ENCODE measurements at regions not wholly inside any gene's neighbourhood (a gene's known extent, or its start where the extent isn't known, plus 50 kb on each side); places are given as distances from the start of the nearest gene placed in this dataset.
"Not testable (repeated sequence)": the region's sequence is repeated elsewhere in the genome, so short reads cannot be mapped to it uniquely, and the experiment has no call there.

DNA sequence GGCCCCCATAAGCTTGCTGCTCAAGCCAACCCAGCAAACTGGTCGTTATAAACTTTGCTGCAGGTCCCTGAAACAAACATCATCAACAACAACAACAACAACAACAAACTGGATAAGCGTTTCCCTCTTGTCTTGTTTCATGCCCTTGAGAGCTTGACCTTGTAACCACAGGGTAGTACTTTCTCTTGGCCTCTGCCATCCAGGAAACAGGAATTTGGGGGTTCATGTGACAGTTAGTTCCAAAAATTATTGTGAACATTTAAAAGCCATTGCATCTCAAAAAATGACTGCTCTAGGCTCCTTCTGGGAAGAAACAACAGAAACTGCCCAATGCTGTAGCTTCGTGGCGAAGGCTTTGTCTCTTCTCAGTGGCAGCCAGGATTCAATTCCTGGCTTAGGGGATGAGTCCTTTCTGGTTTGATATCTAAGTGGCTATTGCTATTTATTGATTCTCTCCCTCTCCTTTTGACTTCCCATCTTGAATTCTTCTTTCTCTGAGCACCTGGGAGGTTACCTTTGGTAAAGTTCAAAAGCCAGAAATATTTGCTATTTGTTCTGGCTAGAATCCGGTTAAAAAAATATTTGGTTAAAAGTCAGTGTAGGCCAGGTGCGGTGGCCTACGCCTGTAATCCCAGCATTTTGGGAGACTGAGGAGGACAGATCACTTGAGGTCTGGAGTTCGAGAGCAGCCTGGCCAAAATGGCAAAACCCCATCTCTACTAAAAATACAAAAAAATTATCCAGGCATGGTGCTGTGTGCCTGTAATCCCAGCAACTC lies 52.0 kb upstream of the CPM start:
- DNase-seq (ENCODE audit: low spot score): no peak

DNA sequence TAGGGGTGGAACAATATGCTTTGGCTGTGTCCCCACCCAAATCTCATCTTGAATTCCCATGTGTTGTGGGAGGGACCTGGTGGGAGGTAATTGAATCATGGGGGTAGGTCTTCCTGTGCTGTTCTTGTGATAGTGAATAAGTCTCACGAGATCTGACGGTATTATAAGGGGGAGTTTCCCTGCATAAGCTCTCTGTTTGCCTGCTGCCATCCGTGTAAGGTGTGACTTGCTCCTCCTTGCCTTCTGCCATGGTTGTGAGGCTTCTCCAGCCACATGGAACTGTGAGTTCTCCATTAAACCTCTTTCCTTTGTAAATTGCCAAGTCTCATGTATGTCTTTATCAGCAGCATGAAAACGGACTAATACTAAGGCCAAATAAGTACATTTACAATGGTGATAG lies 64.6 kb upstream of the CPM start:
- not testable (repeated sequence) for DNase-seq (ENCODE audit: low spot score)

DNA sequence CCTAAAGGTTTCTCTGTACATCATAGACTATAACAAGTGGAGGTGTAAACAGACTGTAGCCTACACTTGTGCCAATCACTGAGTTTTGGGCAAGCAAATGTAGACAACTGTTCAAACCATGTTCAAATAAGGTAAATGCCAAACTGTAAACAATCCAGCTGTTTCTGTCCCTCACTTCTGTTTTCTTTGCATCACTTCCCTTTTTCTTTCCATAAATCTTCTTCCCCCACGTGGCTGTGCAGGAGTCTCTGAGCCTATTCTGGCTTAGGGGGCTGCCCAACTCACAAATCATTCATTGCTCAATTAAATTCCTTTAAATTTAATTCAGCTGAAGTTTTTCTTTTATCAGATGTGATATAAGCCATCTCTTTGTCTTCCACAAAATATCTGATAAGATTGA lies 65.1 kb upstream of the CPM start:
- no peak for DNase-seq (ENCODE audit: low spot score)

DNA sequence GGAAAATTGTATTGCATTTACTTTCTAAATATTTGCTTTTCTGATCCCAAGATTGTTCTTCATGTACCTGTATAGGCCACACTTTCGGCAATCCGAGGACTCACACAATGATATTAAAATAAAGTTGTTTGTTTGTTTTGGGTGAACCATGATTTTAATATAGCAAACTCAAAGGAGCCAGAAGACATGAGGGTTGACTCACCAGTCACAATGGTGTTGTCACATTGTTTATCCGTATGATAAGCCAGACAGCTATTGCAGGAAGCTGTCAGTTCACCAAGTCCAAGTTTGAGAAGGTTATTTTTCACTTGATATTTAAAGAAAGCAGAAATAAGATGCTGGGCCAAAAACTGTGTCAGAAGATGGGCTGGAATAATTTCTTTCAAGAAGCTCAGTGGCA lies 67.1 kb upstream of the CPM start:
- DNase-seq (ENCODE audit: low spot score): no peak

DNA sequence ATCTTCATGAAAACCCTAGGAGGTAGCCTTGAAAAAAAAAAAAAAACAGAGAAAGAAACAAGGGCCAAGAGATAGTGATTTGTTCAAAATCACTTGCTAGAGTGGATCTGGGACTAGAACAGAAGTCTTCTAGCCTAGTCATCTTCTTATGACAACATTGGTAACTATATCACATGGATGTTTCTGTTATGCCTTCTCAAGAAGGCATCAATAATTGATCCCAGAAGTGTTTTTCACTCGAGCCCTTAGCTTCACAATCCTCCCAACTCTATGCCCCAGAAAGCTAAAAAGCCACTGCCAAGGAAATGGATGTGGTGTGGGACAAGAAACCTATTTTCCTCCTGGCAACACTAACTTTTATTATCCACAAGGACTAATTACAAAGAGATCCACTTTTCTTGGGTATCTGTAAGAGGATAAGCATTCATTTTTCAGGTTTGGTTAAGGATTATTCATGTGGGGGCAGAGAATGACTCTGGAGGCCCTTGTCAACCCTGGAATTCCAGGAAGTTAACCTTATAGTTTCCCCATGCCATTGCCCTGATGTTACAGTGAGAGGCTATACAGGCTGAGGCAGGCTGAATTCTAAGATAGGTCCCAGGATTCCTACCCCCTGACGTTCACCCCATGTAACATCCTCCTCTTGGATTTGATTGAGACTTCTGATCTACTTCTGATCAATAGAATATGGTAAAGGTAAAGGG lies 67.7 kb upstream of the CPM start:
- peak; percentile 18 for DNase-seq (ENCODE audit: low spot score)

DNA sequence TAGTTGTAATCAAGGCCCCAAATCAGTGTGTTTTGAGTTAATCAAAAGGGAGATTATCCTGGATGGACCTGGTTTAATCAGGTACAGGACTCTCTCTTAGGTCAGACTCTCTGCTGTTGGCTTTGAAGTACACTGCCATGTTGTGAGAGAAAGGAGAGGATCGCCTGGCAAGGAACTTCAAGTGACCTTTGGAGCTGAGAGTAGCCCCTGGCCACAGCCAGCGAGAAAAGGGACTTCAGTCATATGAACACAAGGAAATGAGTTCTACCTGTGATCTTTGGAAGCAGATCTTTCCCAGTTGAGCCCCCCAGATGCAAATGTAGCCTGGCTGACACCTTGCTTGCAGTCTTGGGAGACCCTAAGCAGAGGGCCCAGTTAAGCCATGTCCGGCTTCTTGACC lies 68.3 kb upstream of the CPM start:
- DNase-seq (ENCODE audit: low spot score): no peak

DNA sequence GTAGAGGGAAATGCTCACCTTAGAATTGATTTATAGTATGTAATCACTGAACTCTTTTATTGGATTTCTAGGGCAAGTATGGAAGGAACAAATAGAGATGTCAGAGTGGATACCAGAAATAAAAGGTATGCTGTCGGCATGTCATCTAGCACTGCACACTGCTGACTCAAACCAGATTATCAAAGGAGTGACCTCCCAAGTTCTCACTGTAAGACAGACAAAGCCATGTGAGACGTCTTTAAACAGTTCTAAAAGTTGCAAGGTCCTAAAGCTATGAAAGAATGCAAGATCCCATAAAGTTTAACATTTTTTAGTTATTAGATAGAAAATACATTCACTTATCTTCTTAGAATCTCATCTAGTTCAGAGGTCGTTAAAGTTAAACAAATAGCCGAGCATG lies 70.0 kb upstream of the CPM start:
- no peak for DNase-seq (ENCODE audit: low spot score)

DNA sequence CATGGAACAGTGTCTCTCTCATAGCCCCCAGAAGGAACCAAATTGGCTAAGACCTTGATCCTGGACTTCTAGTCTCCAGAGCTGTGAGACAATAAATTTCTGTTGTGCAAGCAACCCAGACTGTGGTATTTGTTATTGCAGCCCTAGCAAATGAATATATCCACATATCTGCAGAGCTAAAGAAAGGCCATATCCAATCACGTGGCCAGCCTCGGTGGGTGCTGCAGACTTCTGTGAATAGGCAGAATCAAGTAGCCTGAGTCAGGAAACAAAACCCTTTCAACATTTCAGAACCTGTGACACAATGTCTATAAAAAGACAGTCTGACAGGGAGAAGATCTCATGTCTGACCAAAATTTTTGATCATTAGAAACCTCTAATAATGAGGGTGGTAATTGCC lies 71.0 kb upstream of the CPM start:
- DNase-seq (ENCODE audit: low spot score): no peak

DNA sequence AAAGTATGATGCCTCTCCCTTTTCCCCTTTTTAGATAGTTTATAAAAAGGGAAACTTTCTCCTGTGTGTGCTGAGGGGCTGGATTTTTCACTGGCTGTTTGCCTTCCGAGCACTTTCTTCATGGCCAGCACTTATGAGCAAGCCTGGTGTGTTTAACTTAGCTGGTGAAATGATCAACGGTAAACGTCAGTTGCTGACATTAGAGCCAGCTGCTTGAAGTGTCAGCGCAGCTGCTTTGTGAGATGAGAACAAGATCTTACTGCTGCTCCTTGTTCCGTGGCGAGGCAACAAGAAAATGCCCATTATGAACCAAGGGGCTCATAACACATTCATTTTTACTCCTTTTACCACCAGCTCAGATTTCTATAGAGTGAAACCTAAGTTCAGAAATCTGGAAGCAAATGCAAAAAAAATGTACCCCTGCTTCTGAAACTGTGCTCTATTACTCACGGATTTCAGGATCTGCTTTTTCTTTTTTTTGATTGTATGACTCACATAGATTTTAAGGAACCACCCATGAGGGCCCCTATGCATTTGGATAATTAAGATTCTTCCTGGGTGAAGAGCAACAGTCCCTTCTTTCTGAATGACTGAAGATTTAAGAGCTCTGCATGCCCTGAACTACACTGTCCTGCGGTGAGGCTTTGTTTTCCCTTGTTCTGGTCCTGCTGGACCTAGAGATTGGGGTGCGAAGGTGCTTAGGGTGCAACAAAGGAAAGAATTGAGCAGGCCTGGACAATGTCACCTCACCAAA lies 74.3 kb upstream of the CPM start:
- DNase-seq (ENCODE audit: low spot score): peak; percentile 60

DNA sequence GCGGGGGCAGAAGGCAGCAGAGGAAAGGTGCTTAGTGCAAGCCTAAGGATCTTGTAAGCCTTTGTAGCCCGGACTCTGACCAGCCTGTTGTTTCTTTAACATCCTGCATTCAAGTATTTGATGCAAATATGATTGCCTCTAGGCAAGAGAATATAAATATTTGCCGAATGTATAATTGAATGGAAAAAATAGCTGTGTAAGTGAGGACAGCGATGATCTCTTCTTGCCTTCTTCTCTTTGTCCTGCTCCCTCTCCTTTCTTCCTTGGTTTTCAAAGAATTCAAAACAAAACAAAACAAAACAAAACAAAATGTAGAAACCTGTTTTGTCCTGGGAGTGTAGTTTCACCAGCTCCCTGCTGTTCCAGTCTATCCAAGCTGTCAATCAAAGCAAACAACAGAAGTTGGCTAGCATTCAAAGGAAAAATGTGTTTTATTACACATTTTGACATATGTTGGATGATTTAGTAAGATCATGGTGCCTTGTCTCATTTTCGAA lies 74.9 kb upstream of the CPM start:
- no peak for DNase-seq (ENCODE audit: low spot score)

DNA sequence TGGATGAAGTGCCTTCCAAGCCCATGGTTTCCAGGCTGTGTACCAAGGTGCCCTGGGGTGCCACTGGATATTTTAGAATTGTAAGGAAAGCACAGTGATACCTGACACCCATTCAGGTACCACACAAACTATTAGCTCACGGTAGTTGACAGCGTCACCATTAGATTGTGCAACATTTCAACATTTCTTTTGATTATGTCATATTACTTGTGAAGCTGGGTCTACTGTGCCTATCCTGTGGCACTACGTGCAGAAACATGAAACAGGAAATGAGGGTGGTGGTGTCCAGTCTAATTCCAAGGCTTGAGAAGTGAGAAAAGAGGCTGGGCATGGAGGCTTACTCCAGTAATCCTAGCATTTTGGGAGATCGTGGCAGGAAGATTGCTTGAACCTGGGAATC lies 75.5 kb upstream of the CPM start:
- no peak for DNase-seq (ENCODE audit: low spot score)

DNA sequence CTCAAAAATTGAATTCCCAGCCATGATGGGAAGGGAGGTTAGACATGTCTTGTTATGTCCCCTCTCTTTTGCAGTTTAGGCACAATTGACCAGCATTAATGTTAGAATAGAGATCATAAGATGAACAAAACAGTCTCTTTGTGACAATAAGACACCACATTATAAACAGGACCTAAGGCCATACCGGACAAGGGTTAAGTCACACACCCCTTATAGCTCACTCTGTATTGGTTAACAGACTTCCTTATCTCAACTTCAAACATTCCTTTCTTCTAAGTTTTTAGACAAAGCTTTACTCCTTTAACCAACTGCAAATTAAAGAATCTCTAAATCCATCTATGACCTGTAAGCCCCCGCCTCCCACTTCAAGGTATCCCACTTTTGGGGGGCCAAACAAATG lies 81.1 kb upstream of the CPM start:
- no peak for DNase-seq (ENCODE audit: low spot score)

DNA sequence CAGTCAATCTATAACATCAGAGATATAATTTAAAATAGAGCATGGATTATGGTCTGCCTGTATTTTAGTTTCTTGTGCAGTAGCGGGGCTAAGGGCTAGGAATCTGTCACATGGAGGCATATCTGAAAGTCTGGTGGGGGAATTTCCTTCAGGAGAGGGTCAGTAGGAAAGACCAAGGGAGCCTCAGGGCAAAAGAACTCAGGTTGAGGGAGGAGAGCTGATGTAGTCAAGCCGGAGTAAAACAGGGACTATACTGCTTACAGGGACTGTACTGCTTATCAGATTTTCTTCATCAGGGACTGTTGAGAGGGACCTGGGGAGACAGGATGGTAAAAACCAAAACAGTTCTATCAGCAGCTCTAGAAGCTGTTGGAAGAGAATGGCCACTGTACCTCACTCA lies 82.0 kb upstream of the CPM start:
- DNase-seq (ENCODE audit: low spot score): no peak

DNA sequence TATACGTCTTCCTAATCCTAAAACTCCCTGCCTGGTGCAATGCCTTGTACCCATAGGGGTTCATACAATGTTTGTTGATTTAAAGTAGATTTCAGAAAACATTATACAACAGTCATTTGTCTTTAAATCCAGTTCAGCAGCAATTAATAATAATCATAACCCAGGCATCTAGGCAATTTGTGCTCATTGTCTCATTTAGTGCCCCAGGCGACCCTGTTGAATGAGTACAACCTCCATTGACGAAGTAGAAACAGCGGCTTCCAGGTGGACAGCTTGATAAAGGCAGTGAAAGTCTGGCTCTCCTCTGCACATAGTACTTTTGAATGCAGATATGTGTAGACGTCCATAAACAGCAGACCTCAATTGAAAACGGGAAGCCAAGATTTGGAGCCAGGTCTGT lies 82.9 kb upstream of the CPM start:
- no peak for DNase-seq (ENCODE audit: low spot score)

DNA sequence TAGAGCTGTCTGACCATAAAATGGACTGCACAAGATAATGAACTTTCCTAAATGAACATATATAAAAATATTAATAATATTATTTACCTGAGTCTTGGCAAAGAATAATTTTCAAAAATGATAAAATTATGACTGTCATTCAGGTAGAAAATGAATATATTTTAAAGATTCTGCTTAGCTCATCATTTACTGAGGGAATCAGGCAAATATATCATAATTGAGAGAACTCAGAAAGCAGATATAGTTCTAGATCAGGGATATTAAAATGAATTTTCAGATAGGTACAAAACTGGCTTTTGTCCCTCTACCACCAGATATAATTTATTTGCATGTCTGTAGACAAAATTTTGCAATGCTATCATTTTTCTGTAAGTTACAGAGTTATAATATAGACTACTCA lies 86.1 kb upstream of the CPM start:
- no peak for DNase-seq (ENCODE audit: low spot score)

DNA sequence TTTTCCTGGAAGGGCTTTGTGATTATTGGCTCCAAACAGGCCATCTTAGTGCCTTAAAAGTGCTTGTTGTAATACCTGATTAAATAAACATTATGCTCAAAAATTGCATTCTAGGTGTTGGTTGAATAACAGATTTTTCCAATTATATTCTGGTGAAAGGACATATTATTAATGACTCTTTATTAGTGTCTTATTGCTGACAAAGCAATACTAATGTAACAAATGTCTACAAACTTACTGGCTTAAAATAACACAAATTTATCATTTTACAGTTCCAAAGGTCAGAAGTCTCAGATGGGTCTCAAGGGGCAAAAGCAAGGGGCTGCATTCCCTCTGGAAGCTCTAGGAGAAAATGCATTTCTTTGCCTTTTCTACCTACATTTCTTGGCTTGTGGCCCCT lies 86.9 kb upstream of the CPM start:
- no peak for DNase-seq (ENCODE audit: low spot score)

DNA sequence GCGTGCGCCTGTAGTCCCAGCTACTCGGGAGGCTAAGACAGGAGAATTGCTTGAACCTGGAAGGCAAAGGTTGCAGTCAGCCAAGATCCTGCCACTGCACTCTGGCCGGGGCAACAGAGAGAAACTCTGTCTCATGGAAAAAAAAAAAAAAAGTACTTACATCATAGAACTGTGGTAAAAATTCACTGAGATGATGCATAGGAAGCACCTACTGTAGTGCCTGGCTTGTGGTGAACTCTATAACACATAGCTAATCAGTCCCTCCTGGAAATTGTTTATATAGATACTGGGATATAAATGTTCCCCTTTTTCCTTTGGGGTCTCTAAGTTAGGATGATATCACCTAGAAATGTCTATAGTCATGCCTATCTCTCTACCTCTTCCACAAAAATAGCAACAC lies 89.7 kb upstream of the CPM start:
- DNase-seq (ENCODE audit: low spot score): no peak

DNA sequence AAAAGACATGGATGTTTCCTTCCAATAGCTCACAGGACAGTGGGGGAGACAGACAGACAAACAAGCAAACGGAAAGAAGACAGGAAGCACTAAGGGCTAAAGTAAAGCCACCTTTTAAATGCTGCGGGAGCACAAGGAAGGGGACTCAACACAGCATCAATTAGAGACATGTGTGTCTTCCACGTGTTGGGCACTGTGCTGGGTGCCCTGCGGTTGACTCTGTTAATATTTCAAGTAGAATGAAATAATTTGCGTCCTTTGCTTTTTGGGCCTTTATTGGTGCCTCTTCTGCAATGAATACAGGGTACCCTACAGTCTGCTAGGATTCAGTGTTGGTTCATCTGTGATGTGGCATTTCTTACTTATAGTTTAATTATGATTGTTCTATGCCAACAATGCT lies 90.9 kb upstream of the CPM start:
- DNase-seq (ENCODE audit: low spot score): no peak

DNA sequence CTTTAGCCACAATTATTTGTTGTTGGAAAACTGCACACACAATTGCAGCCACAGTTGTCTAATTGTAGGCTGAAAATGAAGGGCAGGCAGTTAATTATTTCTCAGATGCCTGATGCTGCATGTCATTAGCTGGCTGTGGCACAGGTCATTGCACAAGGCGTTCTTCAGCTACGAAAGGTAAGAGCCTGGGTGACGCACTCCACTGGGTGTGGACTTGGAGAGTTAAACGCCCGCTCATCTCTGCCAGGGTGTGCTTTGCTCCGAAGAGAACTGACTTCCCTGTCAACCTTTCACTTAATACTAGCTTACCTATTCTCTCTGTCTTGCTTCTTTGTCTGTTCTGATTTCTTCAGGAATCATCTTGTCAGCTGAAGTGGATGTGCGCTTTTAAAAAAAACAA lies 91.4 kb upstream of the CPM start:
- DNase-seq (ENCODE audit: low spot score): peak; percentile 73

DNA sequence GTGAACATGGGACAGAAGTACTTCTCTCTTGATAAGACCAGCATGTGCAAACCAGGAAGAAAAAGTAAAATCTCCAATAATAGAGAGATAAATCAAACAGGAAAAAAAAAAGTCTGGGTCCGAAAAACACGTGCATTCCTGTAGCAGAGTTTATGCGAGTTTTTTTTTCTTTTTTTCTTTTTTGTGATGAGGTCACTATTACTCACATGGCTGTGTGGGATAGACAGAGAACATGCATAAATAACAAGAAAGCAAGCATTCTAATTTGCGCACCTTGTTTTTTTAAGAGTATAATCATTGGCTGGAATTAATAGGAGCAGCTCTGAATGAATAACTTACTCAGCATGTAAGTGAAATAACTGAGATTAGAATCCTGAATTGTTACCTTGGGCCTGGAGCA lies 91.9 kb upstream of the CPM start:
- no peak for DNase-seq (ENCODE audit: low spot score)

DNA sequence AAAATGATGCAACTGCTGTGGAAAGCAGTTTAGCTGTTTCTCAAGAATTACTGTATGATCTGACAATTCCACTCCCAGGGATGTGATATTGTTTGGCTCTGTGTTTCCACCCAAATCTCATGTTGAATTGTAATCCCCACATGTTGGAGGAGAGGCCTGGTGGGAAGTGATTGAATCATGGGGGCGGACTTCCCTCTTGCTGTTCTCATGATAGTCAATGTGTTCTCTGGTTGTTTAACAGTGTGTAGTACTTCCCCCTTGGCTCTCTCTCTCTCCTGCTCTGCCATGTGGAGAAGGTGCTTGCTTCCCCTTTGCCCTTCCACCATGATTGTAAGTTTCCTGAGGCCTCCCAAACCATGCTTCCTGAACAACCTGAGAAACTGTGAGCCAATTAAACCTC lies 93.4 kb upstream of the CPM start:
- no peak for DNase-seq (ENCODE audit: low spot score)

DNA sequence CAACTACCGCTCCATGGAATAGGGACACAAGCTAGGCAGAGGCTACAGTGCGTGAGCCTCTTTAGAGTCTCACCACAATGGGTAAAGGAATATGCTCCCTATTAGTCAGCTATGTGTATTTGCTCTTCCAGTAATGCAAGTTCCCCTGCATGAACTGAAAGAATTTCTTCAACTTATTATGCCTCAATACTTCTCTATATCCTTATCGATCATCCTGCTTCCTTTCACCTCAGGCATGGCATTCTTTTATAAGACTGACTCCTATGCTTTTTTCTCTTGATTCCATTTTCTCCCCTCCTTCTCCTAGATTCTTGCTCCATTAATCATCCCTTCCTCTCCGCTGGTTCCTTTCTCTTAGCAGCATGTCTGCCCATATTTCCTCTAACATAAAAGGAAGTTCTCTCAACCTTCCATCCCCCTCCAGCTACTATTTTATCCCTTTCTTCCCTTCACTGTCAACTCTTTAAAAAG lies 94.5 kb upstream of the CPM start:
- DNase-seq (ENCODE audit: low spot score): no peak

Measured in AG20443 (cell line).